Sigmoid colon (tissue), 6 donors: ENCODE measurements at regions not wholly inside any gene's neighbourhood (a gene's known extent, or its start where the extent isn't known, plus 50 kb on each side); places are given as distances from the start of the nearest gene placed in this dataset.

ENCODE experiments used
- DNase-seq: peaks from one replicate; pipeline ENCODE4 v3.0.0-alpha.2; 2019
- H3K27ac ChIP-seq, 4 donors: fragments of 200-600 bp; sonication (generic); one replicate each; pipeline ENCODE4 v1.5.1; 2016 to 2019; ENCODE audit warnings: mild to moderate bottlenecking in 1 of 4
- H3K27me3 ChIP-seq, 3 donors: fragments of 200-600 bp; sonication (generic); one replicate each; pipeline ENCODE4 v1.5.1; 2019; ENCODE audit warnings: mild to moderate bottlenecking in 1 of 3
- H3K36me3 ChIP-seq, 4 donors: fragments of 200-600 bp; sonication (generic); one replicate each; pipeline ENCODE4 v1.5.1; 2016 to 2019
- H3K4me1 ChIP-seq, 4 donors: fragments of 200-600 bp; sonication (generic); one replicate each; pipeline ENCODE4 v1.5.1; 2017 to 2019
- H3K4me3 ChIP-seq, 4 donors: fragments of 200-600 bp; sonication (generic); one replicate each; pipeline ENCODE4 v1.5.1; 2017 to 2019; ENCODE audit warnings: mild to moderate bottlenecking in 2 of 4, moderate library complexity in 1 of 4
- H3K9me3 ChIP-seq, 4 donors: fragments of 200-600 bp in 3 of 4; sonication (generic) in 3 of 4; one replicate each; pipeline versions ENCODE4 v1.5.1 to v1.6.1; 2013 to 2019
- CTCF ChIP-seq, 4 experiments: fragments of 450-650 bp in 3 of 4; fragments of 200-600 bp in 1 of 4; IDR thresholded peaks; one replicate each; pipeline ENCODE4 v1.5.1; 2016 to 2019; ENCODE audit warnings: antibody characterized with exemption in 4 of 4, mild to moderate bottlenecking in 3 of 4, moderate library complexity in 2 of 4
- EP300 ChIP-seq, 4 donors: sonication (generic); formaldehyde crosslinking; IDR thresholded peaks; one replicate each; pipeline ENCODE4 v1.6.1; 2017; ENCODE audit warnings: antibody characterized with exemption in 4 of 4
- POLR2A ChIP-seq, 2 donors: fragments of 450-650 bp; IDR thresholded peaks; one replicate each; pipeline ENCODE4 v1.6.1; 2016; ENCODE audit warnings: antibody characterized with exemption in 2 of 2, mild to moderate bottlenecking in 2 of 2, moderate library complexity in 2 of 2
- POLR2AphosphoS5 ChIP-seq, 4 donors: sonication (generic); formaldehyde crosslinking; IDR thresholded peaks; one replicate each; pipeline ENCODE4 v1.6.1; 2017; ENCODE audit warnings: antibody characterized with exemption in 4 of 4
- WGBS, 2 donors: extraction: QIAGEN DNeasy Blood & Tissue Kit; methylation state at CpG; one replicate each; pipeline ENCODE4 v1.1.7; 2013; 5-methylcytosine and 5-hydroxymethylcytosine counted together
- intact Hi-C: fragments of 100-400 bp; cut with DNase I; formaldehyde crosslinking; loops from one replicate; pipeline ENCODE4 v1.15.1; 2023
- donor health status: healthy with polysubstance abuse.
- donor health status: healthy.

DNA sequence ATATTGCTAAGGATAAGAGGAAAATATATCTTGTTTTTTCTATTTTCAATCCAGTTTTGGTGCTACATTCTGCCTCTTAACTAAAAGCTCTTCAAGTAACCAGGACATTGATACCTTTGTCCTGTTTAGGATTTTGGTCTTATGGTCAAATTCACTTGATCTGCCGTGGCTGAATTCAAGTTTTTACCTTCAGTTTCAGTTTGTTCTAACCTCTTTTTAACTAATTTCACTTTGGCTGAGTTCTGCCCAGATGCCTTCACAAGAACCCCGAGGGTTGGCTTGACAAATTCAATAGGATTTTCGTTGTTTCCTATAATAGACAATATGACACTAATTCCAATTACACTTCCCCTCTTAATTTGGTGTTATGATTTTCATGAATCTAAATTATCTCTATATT is 84.5 kb upstream of the C1orf21 start:
- Histone ChIP-seq H3K4me3 (no peak overlapping the region), H3K9me3 (no peaks in the 10 kb centered on the region), H3K36me3 (no peaks in the 10 kb centered on the region), H3K27ac (no peak overlapping the region), H3K4me1 (peaks cover 0 to 28% (median 18%) of the 10 kb centered on the region in 4 donors), H3K27me3 (no peaks in the 10 kb centered on the region)
- 82 to 84% methylated on average over 3 of the region's 3 CpGs for WGBS, 2 donors
- no peak for DNase-seq
- TF ChIP-seq CTCF (IDR thresholded peaks at IDR 0.05) (no peak), POLR2AphosphoS5 (IDR thresholded peaks at IDR 0.05) (no peak), EP300 (IDR thresholded peaks at IDR 0.05) (no peak), POLR2A (IDR thresholded peaks at IDR 0.05) (no peak)
- intact Hi-C loops = no loop called here

DNA sequence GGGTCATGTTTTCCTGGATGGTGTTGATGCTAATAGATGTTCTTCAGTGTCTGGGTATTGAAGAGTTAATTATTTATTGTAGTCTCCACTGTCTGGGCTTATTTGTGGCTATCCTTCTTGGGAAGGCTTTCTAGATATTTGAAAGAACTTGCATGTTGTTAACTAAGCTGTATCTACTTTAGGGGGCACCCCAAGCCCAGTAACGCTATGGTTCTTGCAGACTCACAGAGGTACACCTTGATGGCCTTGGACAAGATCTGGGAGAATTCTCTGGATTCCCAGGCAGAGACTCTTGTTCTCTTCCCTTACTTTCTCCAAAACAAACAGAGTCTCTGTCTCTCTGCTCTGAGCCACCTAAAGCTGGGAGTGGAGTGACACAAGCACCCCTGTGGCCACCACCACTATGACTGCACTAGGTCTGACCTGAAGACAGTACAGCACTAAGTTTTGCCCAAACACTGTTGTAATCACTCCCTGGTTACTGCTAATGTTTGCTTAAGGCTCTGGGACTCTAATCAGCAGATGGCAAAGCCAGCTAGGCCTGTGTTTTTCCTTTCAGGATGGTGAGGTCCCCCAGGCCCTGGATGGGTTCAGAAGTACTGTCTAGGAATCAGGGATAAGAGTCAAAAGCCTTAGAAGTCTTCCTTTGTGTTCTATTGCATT is 76.5 kb upstream of the C1orf21 start:
- H3K27me3 ChIP-seq = no peaks in the 10 kb centered on the region
- no peaks in the 10 kb centered on the region for H3K4me1 ChIP-seq
- no peak overlapping the region for H3K27ac ChIP-seq
- H3K4me3 ChIP-seq = no peak overlapping the region
- TF ChIP-seq EP300 (IDR thresholded peaks at IDR 0.05) (no peak), POLR2AphosphoS5 (IDR thresholded peaks at IDR 0.05) (no peak), POLR2A (IDR thresholded peaks at IDR 0.05) (no peak), CTCF (IDR thresholded peaks at IDR 0.05) (no peak)
- DNase-seq = no peak
- WGBS, 2 donors = 88 to 89% methylated on average over 1 of the region's 1 CpG
- intact Hi-C loops = no loop called here
- no peaks in the 10 kb centered on the region for H3K36me3 ChIP-seq
- H3K9me3 ChIP-seq = no peaks in the 10 kb centered on the region

- no peaks in the 10 kb centered on the region for H3K36me3 ChIP-seq
- WGBS, 2 donors = 93 to 99% methylated on average over 2 of the region's 2 CpGs
- H3K27me3 ChIP-seq = no peaks in the 10 kb centered on the region
- no peaks in the 10 kb centered on the region for H3K4me1 ChIP-seq
- H3K9me3 ChIP-seq = no peaks in the 10 kb centered on the region
- no peak for TF ChIP-seq POLR2A (IDR thresholded peaks at IDR 0.05)
- TF ChIP-seq CTCF (IDR thresholded peaks at IDR 0.05) = no peak
- no peak for TF ChIP-seq EP300 (IDR thresholded peaks at IDR 0.05)
- no peak for TF ChIP-seq POLR2AphosphoS5 (IDR thresholded peaks at IDR 0.05)
- no peak overlapping the region for H3K4me3 ChIP-seq
- intact Hi-C loops = no loop called here
- DNase-seq = no peak
- no peak overlapping the region for H3K27ac ChIP-seq
Observed at GRCh38 chr1:184311580-184311979, 75.2 kb upstream of the C1orf21 start.

- no peaks in the 10 kb centered on the region for H3K36me3 ChIP-seq
- H3K4me1 ChIP-seq = no peaks in the 10 kb centered on the region
- WGBS, 2 donors = 84 to 87% methylated on average over 2 of the region's 2 CpGs
- no peaks in the 10 kb centered on the region for H3K9me3 ChIP-seq
- H3K4me3 ChIP-seq = no peak overlapping the region
- no peak for TF ChIP-seq CTCF (IDR thresholded peaks at IDR 0.05)
- no peak for TF ChIP-seq POLR2A (IDR thresholded peaks at IDR 0.05)
- no peak for TF ChIP-seq EP300 (IDR thresholded peaks at IDR 0.05)
- no peak for TF ChIP-seq POLR2AphosphoS5 (IDR thresholded peaks at IDR 0.05)
- H3K27ac ChIP-seq = no peak overlapping the region
- no peak for DNase-seq
- H3K27me3 ChIP-seq = no peaks in the 10 kb centered on the region
- intact Hi-C loops = no loop called here
Observed at GRCh38 chr1:184315254-184315653, 71.6 kb upstream of the C1orf21 start.

DNA sequence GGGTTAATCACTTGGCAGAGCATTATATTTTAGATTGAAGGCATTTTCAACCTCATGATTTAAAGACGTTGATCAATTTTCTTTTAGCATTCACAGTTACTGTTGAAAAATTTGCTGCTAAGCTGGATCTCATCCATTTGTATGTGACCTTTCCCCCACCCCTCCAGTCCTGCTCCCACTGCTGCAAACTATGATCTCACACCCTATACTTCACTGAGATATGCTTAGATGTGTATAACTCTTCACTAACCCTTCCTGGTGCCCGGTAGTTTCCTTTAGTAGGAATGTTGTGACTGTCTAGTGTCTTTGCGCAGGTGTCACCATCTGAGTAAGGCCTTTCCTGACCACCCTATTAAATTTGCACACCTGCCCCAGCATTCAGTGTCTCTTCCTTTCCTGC is 67.0 kb upstream of the C1orf21 start:
- no peaks in the 10 kb centered on the region for H3K9me3 ChIP-seq
- H3K4me3 ChIP-seq = no peak overlapping the region
- H3K27ac ChIP-seq = no peak overlapping the region
- no peaks in the 10 kb centered on the region for H3K36me3 ChIP-seq
- no peak for DNase-seq
- H3K4me1 ChIP-seq = no peaks in the 10 kb centered on the region
- no peak for TF ChIP-seq POLR2AphosphoS5 (IDR thresholded peaks at IDR 0.05)
- TF ChIP-seq EP300 (IDR thresholded peaks at IDR 0.05) = no peak
- TF ChIP-seq POLR2A (IDR thresholded peaks at IDR 0.05) = no peak
- TF ChIP-seq CTCF (IDR thresholded peaks at IDR 0.05) = no peak
- intact Hi-C loops = no loop called here
- 92 to 94% methylated on average over 3 of the region's 3 CpGs for WGBS, 2 donors
- no peaks in the 10 kb centered on the region for H3K27me3 ChIP-seq
